HCT116 (cell line): ENCODE measurements at regions not wholly inside any gene's neighbourhood (a gene's known extent, or its start where the extent isn't known, plus 50 kb on each side); places are given as distances from the start of the nearest gene placed in this dataset.

Source experiments
- MAX ChIP-seq: IDR thresholded peaks from 2 replicates; pipeline ENCODE4 v1.6.1; 2012
- TF ChIP-seq, protein P1 (sequence below), 3 experiments: fragments of 200-600 bp in 1 of 3; sonication (generic) in 1 of 3; IDR thresholded peaks in 2 of 3; conservative IDR thresholded peaks in 1 of 3; 2 replicates each; pipeline ENCODE4 v1.5.1; 2012 to 2017; ENCODE audit warnings: low read depth in 2 of 3, low read length in 2 of 3, antibody characterized with exemption in 1 of 3, borderline replicate concordance in 1 of 3, control low read depth in 1 of 3, mild to moderate bottlenecking in 1 of 3, mixed read lengths in 1 of 3, mixed run types in 1 of 3, moderate library complexity in 1 of 3; ENCODE audit not compliant: insufficient read depth in 1 of 3

- no peak for TF ChIP-seq MAX
- TF ChIP-seq, protein P1, sequence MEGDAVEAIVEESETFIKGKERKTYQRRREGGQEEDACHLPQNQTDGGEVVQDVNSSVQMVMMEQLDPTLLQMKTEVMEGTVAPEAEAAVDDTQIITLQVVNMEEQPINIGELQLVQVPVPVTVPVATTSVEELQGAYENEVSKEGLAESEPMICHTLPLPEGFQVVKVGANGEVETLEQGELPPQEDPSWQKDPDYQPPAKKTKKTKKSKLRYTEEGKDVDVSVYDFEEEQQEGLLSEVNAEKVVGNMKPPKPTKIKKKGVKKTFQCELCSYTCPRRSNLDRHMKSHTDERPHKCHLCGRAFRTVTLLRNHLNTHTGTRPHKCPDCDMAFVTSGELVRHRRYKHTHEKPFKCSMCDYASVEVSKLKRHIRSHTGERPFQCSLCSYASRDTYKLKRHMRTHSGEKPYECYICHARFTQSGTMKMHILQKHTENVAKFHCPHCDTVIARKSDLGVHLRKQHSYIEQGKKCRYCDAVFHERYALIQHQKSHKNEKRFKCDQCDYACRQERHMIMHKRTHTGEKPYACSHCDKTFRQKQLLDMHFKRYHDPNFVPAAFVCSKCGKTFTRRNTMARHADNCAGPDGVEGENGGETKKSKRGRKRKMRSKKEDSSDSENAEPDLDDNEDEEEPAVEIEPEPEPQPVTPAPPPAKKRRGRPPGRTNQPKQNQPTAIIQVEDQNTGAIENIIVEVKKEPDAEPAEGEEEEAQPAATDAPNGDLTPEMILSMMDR (IDR thresholded peaks at IDR 0.05 in 2 of 3, conservative IDR thresholded peaks at IDR 0.05 in 1 of 3; ENCODE audit: borderline replicate concordance in 1 of 3, insufficient read depth in 1 of 3, low read depth in 2 of 3, low read length in 2 of 3) = no peak
Measured at GRCh38 chr6:66962082-66962481, 1255.1 kb upstream of the EYS start.
